ENCODE measurements at regions not wholly inside any gene's neighbourhood (a gene's known extent, or its start where the extent isn't known, plus 50 kb on each side); places are given as distances from the start of the nearest gene placed in this dataset.

DNA sequence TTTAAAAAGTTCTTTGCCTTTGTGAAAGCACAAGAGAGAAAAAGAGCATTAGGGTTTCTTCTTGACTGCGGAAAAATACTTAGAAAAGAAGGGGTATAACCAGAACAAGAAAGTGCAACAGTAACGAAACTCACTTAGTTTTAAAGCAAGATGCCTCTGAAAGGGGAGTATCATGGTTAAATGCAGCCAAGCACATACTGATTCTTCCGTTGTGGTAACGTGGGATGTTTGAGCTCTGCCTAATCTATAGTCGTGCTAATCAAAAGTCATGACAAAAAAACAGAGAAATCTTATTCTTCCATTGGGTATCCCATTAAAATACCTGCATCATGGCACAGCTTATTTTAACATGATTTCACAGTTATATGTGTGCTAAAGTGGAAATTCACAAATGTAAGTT lies 187.8 kb upstream of the LRFN5 start:
- no peaks in the 10 kb centered on the region for H3K27me3 ChIP-seq (ENCODE audit: control insufficient read depth, insufficient read depth, low read length)
- H3K36me3 ChIP-seq (ENCODE audit: control insufficient read depth, insufficient read depth, low read length): no peaks in the 10 kb centered on the region
- DNase-seq (ENCODE audit: low read depth): no peak
- TF ChIP-seq, protein P1, sequence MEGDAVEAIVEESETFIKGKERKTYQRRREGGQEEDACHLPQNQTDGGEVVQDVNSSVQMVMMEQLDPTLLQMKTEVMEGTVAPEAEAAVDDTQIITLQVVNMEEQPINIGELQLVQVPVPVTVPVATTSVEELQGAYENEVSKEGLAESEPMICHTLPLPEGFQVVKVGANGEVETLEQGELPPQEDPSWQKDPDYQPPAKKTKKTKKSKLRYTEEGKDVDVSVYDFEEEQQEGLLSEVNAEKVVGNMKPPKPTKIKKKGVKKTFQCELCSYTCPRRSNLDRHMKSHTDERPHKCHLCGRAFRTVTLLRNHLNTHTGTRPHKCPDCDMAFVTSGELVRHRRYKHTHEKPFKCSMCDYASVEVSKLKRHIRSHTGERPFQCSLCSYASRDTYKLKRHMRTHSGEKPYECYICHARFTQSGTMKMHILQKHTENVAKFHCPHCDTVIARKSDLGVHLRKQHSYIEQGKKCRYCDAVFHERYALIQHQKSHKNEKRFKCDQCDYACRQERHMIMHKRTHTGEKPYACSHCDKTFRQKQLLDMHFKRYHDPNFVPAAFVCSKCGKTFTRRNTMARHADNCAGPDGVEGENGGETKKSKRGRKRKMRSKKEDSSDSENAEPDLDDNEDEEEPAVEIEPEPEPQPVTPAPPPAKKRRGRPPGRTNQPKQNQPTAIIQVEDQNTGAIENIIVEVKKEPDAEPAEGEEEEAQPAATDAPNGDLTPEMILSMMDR (IDR thresholded peaks at IDR 0.05; ENCODE audit: insufficient read depth, low read depth, low read length): no peak
- POLR2A ChIA-PET: no interaction called here
- no peak overlapping the region for H3K4me3 ChIP-seq (ENCODE audit: low read depth, low read length)
- CTCF ChIA-PET: no interaction called here

DNA sequence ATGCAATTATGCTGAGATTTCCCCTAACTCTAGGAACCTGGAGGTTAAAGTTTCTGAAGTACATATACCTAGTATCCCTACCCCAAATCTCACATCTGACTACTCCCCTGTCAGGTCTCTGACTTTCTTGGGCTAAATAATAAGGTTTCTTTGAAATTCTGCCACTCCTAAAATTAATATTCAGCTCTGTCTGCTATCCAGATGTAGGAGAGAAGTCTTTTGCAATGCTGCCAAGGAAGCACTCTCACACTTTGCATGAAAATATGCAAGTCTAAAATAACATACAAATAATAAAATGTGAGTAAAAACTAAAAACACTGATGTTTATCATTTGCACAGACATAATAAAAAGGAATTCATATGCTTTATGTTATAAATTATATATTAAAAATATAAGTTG lies 196.9 kb upstream of the LRFN5 start:
- no peak for DNase-seq (ENCODE audit: low read depth)
- TF ChIP-seq, protein P1 (IDR thresholded peaks at IDR 0.05; ENCODE audit: insufficient read depth, low read depth, low read length): no peak
- no peak overlapping the region for H3K4me3 ChIP-seq (ENCODE audit: low read depth, low read length)
- ChIA-PET CTCF (no interaction called here), POLR2A (no interaction called here)
- H3K27me3 ChIP-seq (ENCODE audit: control insufficient read depth, insufficient read depth, low read length): no peaks in the 10 kb centered on the region
- H3K36me3 ChIP-seq (ENCODE audit: control insufficient read depth, insufficient read depth, low read length): no peaks in the 10 kb centered on the region

DNA sequence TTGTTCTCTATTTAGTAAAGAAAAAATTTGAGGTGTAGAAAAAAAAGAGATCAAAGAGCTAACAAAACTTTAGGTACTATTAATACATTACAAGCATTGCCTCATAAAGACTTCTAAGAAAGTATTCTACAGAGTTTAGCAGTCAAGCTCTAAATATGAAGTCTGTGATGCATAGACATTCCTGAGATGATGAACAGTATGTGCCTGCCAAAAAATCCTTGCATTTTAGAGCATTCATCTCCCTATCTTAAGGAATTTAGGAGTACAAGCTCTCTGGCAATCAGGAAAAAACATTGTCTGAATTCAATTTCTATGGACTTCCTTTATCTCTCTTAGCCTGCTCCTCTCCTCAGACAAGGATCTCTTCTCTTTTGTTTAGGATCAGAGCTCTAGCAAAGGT lies 202.6 kb upstream of the LRFN5 start:
- Histone ChIP-seq H3K27me3 (ENCODE audit: control insufficient read depth, insufficient read depth, low read length) (no peaks in the 10 kb centered on the region), H3K4me3 (ENCODE audit: low read depth, low read length) (no peak overlapping the region), H3K36me3 (ENCODE audit: control insufficient read depth, insufficient read depth, low read length) (no peaks in the 10 kb centered on the region)
- ChIA-PET CTCF (interaction anchor here (0.6 kb wide), 1 partner anchor 28 kb away, joined by 3 read pairs; no protein-coding TSS in a partner anchor), POLR2A (no interaction called here)
- DNase-seq (ENCODE audit: low read depth): no peak
- TF ChIP-seq, protein P1 (IDR thresholded peaks at IDR 0.05; ENCODE audit: insufficient read depth, low read depth, low read length): no peak

DNA sequence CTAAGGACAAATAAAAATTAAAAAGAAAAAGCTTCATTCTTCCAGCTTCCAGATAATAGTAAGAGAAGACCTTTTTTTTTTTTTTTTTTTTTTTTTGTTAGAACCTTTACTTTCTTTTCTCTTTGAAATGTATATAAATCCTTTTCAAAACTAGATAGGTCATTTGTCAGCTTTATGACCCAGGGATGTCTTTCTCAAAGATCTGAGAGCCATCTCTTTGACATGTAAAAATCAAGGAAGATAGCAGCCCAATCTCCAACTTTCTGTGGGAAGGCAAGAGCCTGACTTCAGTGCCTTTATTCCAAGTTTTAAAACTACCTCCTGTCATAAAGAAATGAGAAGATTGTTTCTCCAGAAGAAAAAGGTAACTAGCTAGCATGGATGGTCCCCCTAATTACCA lies 203.3 kb upstream of the LRFN5 start:
- TF ChIP-seq, protein P1 (IDR thresholded peaks at IDR 0.05; ENCODE audit: insufficient read depth, low read depth, low read length): no peak
- Histone ChIP-seq H3K4me3 (ENCODE audit: low read depth, low read length) (no peak overlapping the region), H3K36me3 (ENCODE audit: control insufficient read depth, insufficient read depth, low read length) (no peaks in the 10 kb centered on the region), H3K27me3 (ENCODE audit: control insufficient read depth, insufficient read depth, low read length) (no peaks in the 10 kb centered on the region)
- DNase-seq (ENCODE audit: low read depth): no peak
- POLR2A ChIA-PET: no interaction called here
- CTCF ChIA-PET: no interaction called here

DNA sequence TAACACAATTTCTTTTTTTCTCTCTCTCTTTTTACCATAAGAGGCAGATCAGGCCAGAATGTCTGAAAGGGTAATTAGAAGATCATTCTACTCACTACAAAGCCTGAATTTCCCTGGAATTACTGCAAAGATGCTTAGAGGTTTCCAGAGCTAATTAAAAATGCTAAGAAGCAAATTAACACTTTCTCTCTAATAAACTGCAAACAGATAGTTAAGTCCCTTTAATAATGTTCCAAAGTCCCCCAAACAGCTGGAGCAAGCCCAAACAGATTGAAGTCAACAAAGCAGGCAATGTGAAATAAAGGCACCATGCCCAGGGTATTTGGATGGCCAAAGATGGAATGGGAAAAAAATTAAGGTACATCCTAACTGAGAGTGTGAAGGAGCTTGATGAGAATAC lies 208.8 kb upstream of the LRFN5 start:
- POLR2A ChIA-PET: no interaction called here
- CTCF ChIA-PET: no interaction called here
- TF ChIP-seq, protein P1 (IDR thresholded peaks at IDR 0.05; ENCODE audit: insufficient read depth, low read depth, low read length): no peak
- Histone ChIP-seq H3K27me3 (ENCODE audit: control insufficient read depth, insufficient read depth, low read length) (no peaks in the 10 kb centered on the region), H3K4me3 (ENCODE audit: low read depth, low read length) (no peak overlapping the region), H3K36me3 (ENCODE audit: control insufficient read depth, insufficient read depth, low read length) (no peaks in the 10 kb centered on the region)
- no peak for DNase-seq (ENCODE audit: low read depth)
